ENCODE measurements at regions not wholly inside any gene's neighbourhood (a gene's known extent, or its start where the extent isn't known, plus 50 kb on each side); places are given as distances from the start of the nearest gene placed in this dataset.

DNA sequence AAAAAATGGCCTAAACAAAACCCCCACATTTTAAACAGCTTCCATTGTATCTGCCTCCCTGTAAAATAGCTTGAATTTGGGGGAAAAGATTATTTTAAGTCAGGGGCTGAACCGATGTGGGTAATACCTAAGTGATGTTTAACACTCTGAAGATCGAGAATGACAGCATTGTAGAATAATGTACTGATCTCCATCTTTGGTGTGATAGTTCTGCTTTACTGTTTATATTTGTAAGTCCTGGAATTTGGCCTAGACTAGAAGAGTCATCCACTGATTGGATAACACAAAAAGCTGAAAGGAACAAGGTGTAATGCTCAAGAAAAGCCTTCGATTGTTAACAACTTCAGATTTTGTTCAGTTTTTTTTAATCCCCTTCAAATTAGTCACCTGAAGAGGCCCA is 53.8 kb upstream of the CCDC68 start:
- TF ChIP-seq EP300 (IDR thresholded peaks at IDR 0.05; ENCODE audit: borderline replicate concordance): no peak

- TF ChIP-seq FOXM1 (IDR thresholded peaks at IDR 0.05; ENCODE audit: borderline replicate concordance, low read depth) (no peak), YY1 (IDR thresholded peaks at IDR 0.05; ENCODE audit: low read depth) (no peak), CREB1 (IDR thresholded peaks at IDR 0.05; ENCODE audit: low read depth) (no peak), TCF12 (IDR thresholded peaks at IDR 0.05; ENCODE audit: low read depth) (no peak), RAD21 (IDR thresholded peaks at IDR 0.05; ENCODE audit: low read depth) (no peak), TEAD4 (IDR thresholded peaks at IDR 0.05) (no peak)
Measured at GRCh38 chr18:55012008-55012407, 52.7 kb upstream of the CCDC68 start.
